Natural killer cell (primary cell): ENCODE measurements at regions not wholly inside any gene's neighbourhood (a gene's known extent, or its start where the extent isn't known, plus 50 kb on each side); places are given as distances from the start of the nearest gene placed in this dataset.

Source experiments
- ATAC-seq, 3 donors: fragments of 150-1000 bp in 2 of 3; fragments of 200-7000 bp in 1 of 3; cut with Tn5 transposase; 1 replicate in 1 of 3; 2 replicates in 2 of 3; pipeline ENCODE4 v1.10.0; 2021; ENCODE audit warnings: mild to moderate bottlenecking in 2 of 3, moderate library complexity in 2 of 3
- DNase-seq, 2 donors: peaks; one replicate each; pipeline versions ENCODE4 v3.0.0 to v3.0.0-alpha.2; 2013 to 2021; ENCODE audit warnings: mixed read lengths in 1 of 2
- H3K27ac ChIP-seq: one replicate; pipeline ENCODE4 v1.5.1; 2013; ENCODE audit warnings: mild to moderate bottlenecking, low read length
- H3K27me3 ChIP-seq: one replicate; pipeline ENCODE4 v1.6.1; 2013; ENCODE audit warnings: low read length; ENCODE audit not compliant: control insufficient read depth, insufficient read depth
- H3K36me3 ChIP-seq: one replicate; pipeline ENCODE4 v1.6.1; 2013; ENCODE audit warnings: low read length; ENCODE audit not compliant: control insufficient read depth, insufficient read depth
- H3K4me1 ChIP-seq: one replicate; pipeline ENCODE4 v1.6.1; 2013; ENCODE audit warnings: low read length; ENCODE audit not compliant: control insufficient read depth, insufficient read depth
- H3K4me3 ChIP-seq: one replicate; pipeline ENCODE4 v1.5.1; 2013; ENCODE audit warnings: low read length
- H3K9me3 ChIP-seq: one replicate; pipeline ENCODE4 v1.6.1; 2013; ENCODE audit warnings: low read length; ENCODE audit not compliant: control insufficient read depth, insufficient read depth
- H3K27ac Mint-ChIP-seq, 2 donors: one replicate each; pipeline ENCODE4 v1.8.0; 2022; ENCODE audit warnings: mild to moderate bottlenecking in 2 of 2, mixed read lengths in 2 of 2, moderate library complexity in 1 of 2
- H3K27me3 Mint-ChIP-seq, 2 donors: one replicate each; pipeline ENCODE4 v1.8.0; 2022; ENCODE audit warnings: low read depth in 2 of 2, mixed read lengths in 2 of 2
- H3K36me3 Mint-ChIP-seq: one replicate; pipeline ENCODE4 v1.8.0; 2022; ENCODE audit warnings: mixed read lengths
- H3K4me1 Mint-ChIP-seq, 2 donors: one replicate each; pipeline ENCODE4 v1.8.0; 2022; ENCODE audit warnings: mixed read lengths in 2 of 2
- H3K4me3 Mint-ChIP-seq: one replicate; pipeline ENCODE4 v1.8.0; 2022; ENCODE audit warnings: mild to moderate bottlenecking, moderate library complexity, mixed read lengths
- H3K9me3 Mint-ChIP-seq, 2 donors: one replicate each; pipeline ENCODE4 v1.8.0; 2022; ENCODE audit warnings: mixed read lengths in 2 of 2
- WGBS: methylation state at CpG from one replicate; pipeline ENCODE4 v1.1.7; 2013; ENCODE audit warnings: missing lambda C conversion rate; ENCODE audit not compliant: insufficient coverage; 5-methylcytosine and 5-hydroxymethylcytosine counted together
- intact Hi-C: fragments of 100-400 bp; cut with micrococcal nuclease; formaldehyde crosslinking; loops from one replicate; pipeline ENCODE4 v1.14.2; 2022
- TF ChIP-seq, protein P1 (sequence below): fragments of 200-600 bp; IDR thresholded peaks from one replicate; pipeline ENCODE4 v1.8.0; 2022; ENCODE audit warnings: antibody characterized with exemption

DNA sequence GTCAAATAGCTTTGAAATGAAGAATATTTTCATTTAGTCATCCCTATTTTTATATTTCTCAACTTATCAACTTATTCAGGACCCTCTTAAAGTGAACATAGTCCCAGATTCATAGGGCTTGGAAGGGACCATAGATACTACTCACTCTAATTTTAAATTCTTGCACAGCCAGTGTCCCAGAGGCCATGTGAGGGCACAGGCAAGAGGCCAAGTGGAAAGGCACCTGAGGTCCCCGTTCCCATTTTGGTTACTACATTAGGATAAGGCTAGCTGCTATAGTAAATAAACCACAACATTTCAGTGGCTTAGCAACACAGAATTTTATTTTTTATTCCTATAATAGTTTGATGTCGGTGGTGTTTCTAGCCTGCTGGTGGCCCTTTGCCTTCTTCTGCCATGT, 227.8 kb downstream of the SPTSSA start:
- no peak overlapping the region for H3K4me3 ChIP-seq
- Mint-ChIP-seq H3K9me3 (no peaks in the 10 kb centered on the region), H3K27me3 (peaks cover 4 to 25% of the 10 kb centered on the region in 2 donors), H3K36me3 (no peaks in the 10 kb centered on the region), H3K4me3 (no peak overlapping the region), H3K4me1 (no peaks in the 10 kb centered on the region), H3K27ac (no peak overlapping the region)
- no peaks in the 10 kb centered on the region for H3K4me1 ChIP-seq
- TF ChIP-seq, protein P1, sequence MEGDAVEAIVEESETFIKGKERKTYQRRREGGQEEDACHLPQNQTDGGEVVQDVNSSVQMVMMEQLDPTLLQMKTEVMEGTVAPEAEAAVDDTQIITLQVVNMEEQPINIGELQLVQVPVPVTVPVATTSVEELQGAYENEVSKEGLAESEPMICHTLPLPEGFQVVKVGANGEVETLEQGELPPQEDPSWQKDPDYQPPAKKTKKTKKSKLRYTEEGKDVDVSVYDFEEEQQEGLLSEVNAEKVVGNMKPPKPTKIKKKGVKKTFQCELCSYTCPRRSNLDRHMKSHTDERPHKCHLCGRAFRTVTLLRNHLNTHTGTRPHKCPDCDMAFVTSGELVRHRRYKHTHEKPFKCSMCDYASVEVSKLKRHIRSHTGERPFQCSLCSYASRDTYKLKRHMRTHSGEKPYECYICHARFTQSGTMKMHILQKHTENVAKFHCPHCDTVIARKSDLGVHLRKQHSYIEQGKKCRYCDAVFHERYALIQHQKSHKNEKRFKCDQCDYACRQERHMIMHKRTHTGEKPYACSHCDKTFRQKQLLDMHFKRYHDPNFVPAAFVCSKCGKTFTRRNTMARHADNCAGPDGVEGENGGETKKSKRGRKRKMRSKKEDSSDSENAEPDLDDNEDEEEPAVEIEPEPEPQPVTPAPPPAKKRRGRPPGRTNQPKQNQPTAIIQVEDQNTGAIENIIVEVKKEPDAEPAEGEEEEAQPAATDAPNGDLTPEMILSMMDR: no peak
- no peaks in the 10 kb centered on the region for H3K36me3 ChIP-seq
- H3K9me3 ChIP-seq: no peaks in the 10 kb centered on the region
- ATAC-seq: no peak
- intact Hi-C loops: no loop called here
- 100% methylated on average over 1 of the region's 2 CpGs for WGBS
- H3K27ac ChIP-seq: no peak overlapping the region
- no peaks in the 10 kb centered on the region for H3K27me3 ChIP-seq
- no peak for DNase-seq

DNA sequence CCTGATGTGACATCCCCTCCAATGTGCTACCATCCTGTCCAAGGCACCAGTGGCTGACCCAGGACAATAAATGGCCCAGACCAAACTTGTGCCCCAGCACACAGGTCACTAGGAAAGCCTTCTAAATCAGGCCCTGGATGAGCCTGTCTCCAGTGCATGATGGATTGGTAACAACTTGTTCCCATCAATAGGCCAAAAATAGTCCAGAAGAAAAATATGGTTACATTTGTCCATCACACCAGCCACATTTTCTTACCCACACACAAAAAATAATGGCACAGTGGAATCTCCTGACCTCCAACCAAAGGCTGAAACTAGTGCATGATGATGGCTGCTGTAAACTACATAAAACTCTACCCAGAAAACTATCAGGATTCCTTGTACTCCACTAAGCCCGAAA, 228.4 kb downstream of the SPTSSA start:
- no peaks in the 10 kb centered on the region for H3K4me1 ChIP-seq
- Mint-ChIP-seq H3K36me3 (no peaks in the 10 kb centered on the region), H3K27me3 (peaks cover 4 to 25% of the 10 kb centered on the region in 2 donors), H3K4me1 (no peaks in the 10 kb centered on the region), H3K27ac (no peak overlapping the region), H3K4me3 (no peak overlapping the region), H3K9me3 (no peaks in the 10 kb centered on the region)
- H3K36me3 ChIP-seq: no peaks in the 10 kb centered on the region
- no peak for ATAC-seq
- intact Hi-C loops: no loop called here
- no peak overlapping the region for H3K27ac ChIP-seq
- no peak for DNase-seq
- H3K4me3 ChIP-seq: no peak overlapping the region
- H3K9me3 ChIP-seq: no peaks in the 10 kb centered on the region
- TF ChIP-seq, protein P1: no peak
- no peaks in the 10 kb centered on the region for H3K27me3 ChIP-seq
- whole genome bisulfite sequencing: 84% methylated on average over 1 of the region's 1 CpG

DNA sequence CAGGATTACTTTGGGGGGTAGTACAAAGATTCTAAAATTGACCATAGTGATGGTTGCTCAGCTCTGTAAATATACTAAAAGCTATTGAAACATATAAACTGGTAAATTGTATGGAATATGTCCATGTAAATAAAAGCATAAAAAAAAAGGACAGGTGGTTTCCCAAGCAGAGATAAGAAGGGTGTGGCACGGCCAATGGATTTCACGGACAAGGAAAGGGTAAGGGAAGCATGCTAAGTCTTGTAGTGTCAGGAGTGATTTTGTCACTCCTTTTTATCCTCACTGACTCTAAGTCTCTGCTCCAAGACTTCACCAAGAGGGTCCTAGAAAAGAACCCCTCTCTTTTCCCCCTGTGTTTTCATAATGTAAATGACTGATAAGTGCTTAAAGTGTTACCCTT, 229.2 kb downstream of the SPTSSA start:
- no peak for DNase-seq
- no peaks in the 10 kb centered on the region for H3K9me3 ChIP-seq
- H3K27me3 Mint-ChIP-seq: peaks cover 6 to 27% of the 10 kb centered on the region in 2 donors
- intact Hi-C loops: no loop called here
- H3K36me3 ChIP-seq: no peaks in the 10 kb centered on the region
- TF ChIP-seq, protein P1: no peak
- no peak for ATAC-seq
- no peak overlapping the region for H3K27ac ChIP-seq
- no peaks in the 10 kb centered on the region for H3K36me3 Mint-ChIP-seq
- no peak overlapping the region for H3K27ac Mint-ChIP-seq
- WGBS: 92% methylated on average over 2 of the region's 2 CpGs
- H3K4me3 ChIP-seq: no peak overlapping the region
- no peak overlapping the region for H3K4me3 Mint-ChIP-seq
- no peaks in the 10 kb centered on the region for H3K9me3 Mint-ChIP-seq
- H3K27me3 ChIP-seq: peaks cover 1% of the 10 kb centered on the region
- H3K4me1 ChIP-seq: no peaks in the 10 kb centered on the region
- H3K4me1 Mint-ChIP-seq: peaks cover 0 to 5% of the 10 kb centered on the region in 2 donors

DNA sequence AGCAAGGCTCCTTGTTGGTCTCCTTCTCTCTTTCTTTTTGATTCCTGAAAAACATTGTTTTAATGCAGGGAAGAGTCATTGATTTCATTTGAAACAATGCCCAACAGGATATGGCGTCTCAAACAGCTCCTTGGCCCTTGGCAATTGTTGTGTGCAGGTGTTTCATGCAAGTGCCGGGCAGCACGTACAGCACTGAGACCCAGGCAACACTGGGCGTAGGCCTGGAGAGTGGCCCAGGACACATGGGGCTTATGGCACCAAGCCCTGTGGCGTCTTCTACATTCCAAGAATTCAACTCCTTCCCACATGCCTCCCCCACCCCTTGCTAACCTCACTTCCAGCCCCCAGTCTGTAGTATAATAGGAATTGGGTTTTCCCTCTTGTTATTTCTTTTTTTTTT, 230.4 kb downstream of the SPTSSA start:
- no peak overlapping the region for H3K4me3 ChIP-seq
- peaks cover 2% of the 10 kb centered on the region for H3K27me3 ChIP-seq
- H3K9me3 ChIP-seq: no peaks in the 10 kb centered on the region
- Mint-ChIP-seq H3K4me3 (no peak overlapping the region), H3K27me3 (peaks cover 4 to 30% of the 10 kb centered on the region in 2 donors), H3K27ac (no peak overlapping the region), H3K36me3 (no peaks in the 10 kb centered on the region), H3K4me1 (peaks cover 0 to 6% of the 10 kb centered on the region in 2 donors), H3K9me3 (no peaks in the 10 kb centered on the region)
- H3K4me1 ChIP-seq: no peaks in the 10 kb centered on the region
- 86% methylated on average over 5 of the region's 5 CpGs for WGBS
- no peak for ATAC-seq
- H3K36me3 ChIP-seq: no peaks in the 10 kb centered on the region
- no peak overlapping the region for H3K27ac ChIP-seq
- TF ChIP-seq, protein P1: no peak
- DNase-seq: no peak
- intact Hi-C loops: no loop called here
